ENCODE measurements at regions not wholly inside any gene's neighbourhood (a gene's known extent, or its start where the extent isn't known, plus 50 kb on each side); places are given as distances from the start of the nearest gene placed in this dataset.

- H3K36me3 ChIP-seq (ENCODE audit: control insufficient read depth in 2 of 2, insufficient read depth in 1 of 2, low read length in 2 of 2), result no peaks in the 10 kb centered on the region
- TF ChIP-seq KLF17 (tag by site-specific recombination; IDR thresholded peaks at IDR 0.05) (no peak), ZNF335 (tag by site-specific recombination; conservative IDR thresholded peaks at IDR 0.05) (no peak), SETDB1 (IDR thresholded peaks at IDR 0.05; ENCODE audit: insufficient read length, low read length) (no peak), ZNF202 (tag by site-specific recombination; IDR thresholded peaks at IDR 0.05; ENCODE audit: borderline replicate concordance) (no peak), ZNF18 (tag by site-specific recombination; IDR thresholded peaks at IDR 0.05) (no peak), ZNF670 (tag by site-specific recombination; IDR thresholded peaks at IDR 0.05; ENCODE audit: low read depth) (no peak), ZNF394 (tag by site-specific recombination; IDR thresholded peaks at IDR 0.05; ENCODE audit: borderline replicate concordance) (no peak), ZNF433 (tag by site-specific recombination; IDR thresholded peaks at IDR 0.05; ENCODE audit: low read depth) (no peak), ZBTB17 (tag by site-specific recombination; IDR thresholded peaks at IDR 0.05) (no peak), ZNF514 (tag by site-specific recombination; IDR thresholded peaks at IDR 0.05) (no peak), ZNF221 (tag by site-specific recombination; IDR thresholded peaks at IDR 0.05; ENCODE audit: borderline replicate concordance) (no peak), KLF1 (tag by site-specific recombination; IDR thresholded peaks at IDR 0.05) (no peak), FEZF1 (tag by site-specific recombination; IDR thresholded peaks at IDR 0.05) (no peak), ZNF518A (tag by site-specific recombination; conservative IDR thresholded peaks at IDR 0.05; ENCODE audit: low read depth) (no peak), ZNF2 (tag by site-specific recombination; IDR thresholded peaks at IDR 0.05) (no peak), OSR2 (tag by site-specific recombination; IDR thresholded peaks at IDR 0.05) (no peak), ZBTB21 (tag by site-specific recombination; IDR thresholded peaks at IDR 0.05) (no peak), ZNF148 (tag by site-specific recombination; IDR thresholded peaks at IDR 0.05; ENCODE audit: borderline replicate concordance) (no peak), ZNF341 (tag by site-specific recombination; IDR thresholded peaks at IDR 0.05; ENCODE audit: low read depth) (no peak)
- TF ChIP-seq, protein P1, sequence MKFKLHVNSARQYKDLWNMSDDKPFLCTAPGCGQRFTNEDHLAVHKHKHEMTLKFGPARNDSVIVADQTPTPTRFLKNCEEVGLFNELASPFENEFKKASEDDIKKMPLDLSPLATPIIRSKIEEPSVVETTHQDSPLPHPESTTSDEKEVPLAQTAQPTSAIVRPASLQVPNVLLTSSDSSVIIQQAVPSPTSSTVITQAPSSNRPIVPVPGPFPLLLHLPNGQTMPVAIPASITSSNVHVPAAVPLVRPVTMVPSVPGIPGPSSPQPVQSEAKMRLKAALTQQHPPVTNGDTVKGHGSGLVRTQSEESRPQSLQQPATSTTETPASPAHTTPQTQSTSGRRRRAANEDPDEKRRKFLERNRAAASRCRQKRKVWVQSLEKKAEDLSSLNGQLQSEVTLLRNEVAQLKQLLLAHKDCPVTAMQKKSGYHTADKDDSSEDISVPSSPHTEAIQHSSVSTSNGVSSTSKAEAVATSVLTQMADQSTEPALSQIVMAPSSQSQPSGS (tag by site-specific recombination; IDR thresholded peaks at IDR 0.05; ENCODE audit: low read depth), result no peak
- H3K4me3 ChIP-seq (ENCODE audit: low read depth, low read length), result no peak overlapping the region
- ChIA-PET CTCF (no interaction called here), POLR2A (no interaction called here)
- no peaks in the 10 kb centered on the region for H3K4me1 ChIP-seq (ENCODE audit: control insufficient read depth, insufficient read depth, low read length)
- no peak overlapping the region for H3K27ac ChIP-seq (ENCODE audit: extremely low read depth, low read depth, low read length)
- no peaks in the 10 kb centered on the region for H3K9me3 ChIP-seq (ENCODE audit: control insufficient read depth, insufficient read depth, low read depth, low read length)
Observed at GRCh38 chr2:194452504-194452903, 1204.5 kb upstream of the SLC39A10 start.
